WTC11 (cell line): ENCODE measurements at regions not wholly inside any gene's neighbourhood (a gene's known extent, or its start where the extent isn't known, plus 50 kb on each side); places are given as distances from the start of the nearest gene placed in this dataset.

Experiments
- ATAC-seq: fragments of 200-7000 bp; cut with Tn5 transposase; 2 replicates; pipeline ENCODE4 v1.10.0; 2021; ENCODE audit warnings: mild to moderate bottlenecking, moderate library complexity
- CTCF ChIA-PET: fragments of 300-600 bp; sonication (Branson Sonifier 250); formaldehyde crosslinking; loops from one replicate; lab custom pipeline; 2021; ENCODE audit warnings: antibody characterized with exemption; lab: Charles Lee
- POLR2A ChIA-PET: fragments of 350-600 bp; sonication (Branson Sonifier 250); formaldehyde crosslinking; loops from one replicate; lab custom pipeline; 2021; ENCODE audit warnings: antibody characterized with exemption; lab: Charles Lee
- DNase-seq: peaks from one replicate; pipeline ENCODE4 v3.0.0; 2021; ENCODE audit warnings: low spot score
- H3K27ac Mint-ChIP-seq: 2 replicates; pipeline ENCODE4 v1.8.0; 2021; ENCODE audit warnings: mixed read lengths
- H3K27me3 Mint-ChIP-seq: 2 replicates; pipeline ENCODE4 v1.8.0; 2021; ENCODE audit warnings: low read depth, mild to moderate bottlenecking, moderate library complexity, mixed read lengths
- H3K36me3 Mint-ChIP-seq: 2 replicates; pipeline ENCODE4 v1.8.0; 2021; ENCODE audit warnings: mixed read lengths
- H3K4me1 Mint-ChIP-seq: 2 replicates; pipeline ENCODE4 v1.8.0; 2022; ENCODE audit warnings: mixed read lengths
- H3K4me3 Mint-ChIP-seq: 2 replicates; pipeline ENCODE4 v1.8.0; 2021; ENCODE audit warnings: mild to moderate bottlenecking, moderate library complexity, mixed read lengths
- H3K9me3 Mint-ChIP-seq: 2 replicates; pipeline ENCODE4 v1.8.0; 2021; ENCODE audit warnings: mixed read lengths
- AR ChIP-seq: fragments of 250-450 bp; sonication (Bioruptor Pico); IDR thresholded peaks from 2 replicates; pipeline ENCODE4 v1.9.0; 2021; ENCODE audit warnings: mild to moderate bottlenecking
- CDX4 ChIP-seq: fragments of 250-450 bp; sonication (Bioruptor Pico); IDR thresholded peaks from 2 replicates; pipeline ENCODE4 v1.9.0; 2021; ENCODE audit warnings: moderate library complexity, mild to moderate bottlenecking, inconsistent platforms, borderline replicate concordance
- MAX ChIP-seq: sonication (generic); formaldehyde crosslinking; IDR thresholded peaks from 2 replicates; pipeline ENCODE4 v1.8.0; 2022; ENCODE audit warnings: mild to moderate bottlenecking, missing genetic modification reagents
- MXD4 ChIP-seq: fragments of 250-450 bp; sonication (Bioruptor Pico); IDR thresholded peaks from 2 replicates; pipeline ENCODE4 v1.8.0; 2021; ENCODE audit warnings: mild to moderate bottlenecking, moderate library complexity, borderline replicate concordance
- NFE2L1 ChIP-seq: sonication (generic); formaldehyde crosslinking; IDR thresholded peaks from 2 replicates; pipeline ENCODE4 v1.8.1; 2023; ENCODE audit warnings: missing genetic modification reagents
- NR3C1 ChIP-seq: sonication (generic); formaldehyde crosslinking; conservative IDR thresholded peaks from 2 replicates; pipeline ENCODE4 v1.8.1; 2023; ENCODE audit warnings: low read depth, mild to moderate bottlenecking, missing genetic modification reagents
- OVOL2 ChIP-seq: fragments of 250-450 bp; sonication (Bioruptor Pico); IDR thresholded peaks from 2 replicates; pipeline ENCODE4 v1.9.0; 2021; ENCODE audit warnings: mild to moderate bottlenecking, borderline replicate concordance
- SMAD3 ChIP-seq: sonication (generic); formaldehyde crosslinking; IDR thresholded peaks from 2 replicates; pipeline ENCODE4 v1.8.0; 2022; ENCODE audit warnings: missing genetic modification reagents, mild to moderate bottlenecking, borderline replicate concordance
- ZBTB43 ChIP-seq: sonication (generic); formaldehyde crosslinking; IDR thresholded peaks from 2 replicates; pipeline ENCODE4 v1.8.1; 2023; ENCODE audit warnings: mild to moderate bottlenecking, missing genetic modification reagents
- ZNF281 ChIP-seq: sonication (generic); formaldehyde crosslinking; IDR thresholded peaks from 2 replicates; pipeline ENCODE4 v1.8.0; 2023; ENCODE audit warnings: mild to moderate bottlenecking, missing genetic modification reagents
- ZNF317 ChIP-seq: sonication (generic); formaldehyde crosslinking; IDR thresholded peaks from 2 replicates; pipeline ENCODE4 v1.8.1; 2023; ENCODE audit warnings: low read depth, mild to moderate bottlenecking, moderate library complexity, missing genetic modification reagents, borderline replicate concordance
- ZNF425 ChIP-seq: fragments of 250-450 bp; sonication (Bioruptor Pico); conservative IDR thresholded peaks from 2 replicates; pipeline ENCODE4 v1.9.0; 2021; ENCODE audit warnings: mild to moderate bottlenecking

GRCh38 chr1:72620453-72620852, 338.1 kb upstream of the NEGR1 start (continued):
- TF ChIP-seq AR (no peak), ZNF317 (CRISPR knock-in tag) (no peak)
- TF ChIP-seq, all 79 proteins: peak for 0

- no peak for DNase-seq
- POLR2A ChIA-PET, result no interaction called here
Measured at GRCh38 chr1:72606216-72606810, 324.0 kb upstream of the NEGR1 start.

GRCh38 chr1:72601035-72601674, 318.8 kb upstream of the NEGR1 start:
- Mint-ChIP-seq H3K4me3 (no peak overlapping the region), H3K27ac (no peak overlapping the region), H3K27me3 (no peaks in the 10 kb centered on the region), H3K9me3 (no peaks in the 10 kb centered on the region), H3K36me3 (no peaks in the 10 kb centered on the region), H3K4me1 (peaks cover 19% of the 10 kb centered on the region)
- ChIA-PET POLR2A (no interaction called here), CTCF (no interaction called here)
- no peak for DNase-seq
- peak; percentile 55 for ATAC-seq
- TF ChIP-seq ZNF425 (CRISPR knock-in tag), result no peak
- TF ChIP-seq CDX4 (CRISPR knock-in tag), result no peak
- TF ChIP-seq MXD4, result no peak
- TF ChIP-seq NFE2L1 (CRISPR knock-in tag), result no peak
- TF ChIP-seq NR3C1 (CRISPR knock-in tag), result no peak

More at GRCh38 chr1:72606216-72606810, 324.0 kb upstream of the NEGR1 start:
- H3K4me3 Mint-ChIP-seq, result no peak overlapping the region
- H3K27me3 Mint-ChIP-seq, result no peaks in the 10 kb centered on the region
- H3K4me1 Mint-ChIP-seq, result peaks cover 41% of the 10 kb centered on the region
- TF ChIP-seq SMAD3 (CRISPR knock-in tag) (no peak), OVOL2 (CRISPR knock-in tag) (no peak), NFE2L1 (CRISPR knock-in tag) (no peak), ZBTB43 (no peak), ZNF281 (CRISPR knock-in tag) (no peak), MAX (no peak)
- H3K27ac Mint-ChIP-seq, result peak overlapping the region; percentile 77
- ATAC-seq, result peak; percentile 86
- CTCF ChIA-PET, result interaction anchor here (1.3 kb wide), 1 partner anchor 49 kb away, joined by 3 read pairs; no protein-coding TSS in a partner anchor
- H3K36me3 Mint-ChIP-seq, result no peaks in the 10 kb centered on the region
- no peaks in the 10 kb centered on the region for H3K9me3 Mint-ChIP-seq
